Transverse colon (tissue), 4 donors: ENCODE measurements at regions not wholly inside any gene's neighbourhood (a gene's known extent, or its start where the extent isn't known, plus 50 kb on each side); places are given as distances from the start of the nearest gene placed in this dataset.

Source experiments
- DNase-seq: peaks from one replicate; pipeline ENCODE4 v3.0.0-alpha.2; 2019
- H3K27ac ChIP-seq, 4 donors: fragments of 200-600 bp; sonication (generic); 2 replicates each; pipeline ENCODE4 v1.5.1; 2016 to 2018; ENCODE audit warnings: inconsistent platforms in 4 of 4
- H3K27me3 ChIP-seq: fragments of 200-600 bp; sonication (generic); 2 replicates; pipeline ENCODE4 v1.5.1; 2017; ENCODE audit warnings: inconsistent platforms
- H3K36me3 ChIP-seq, 4 donors: fragments of 200-600 bp; sonication (generic); 2 replicates each; pipeline ENCODE4 v1.5.1; 2017 to 2019; ENCODE audit warnings: inconsistent platforms in 4 of 4
- H3K4me1 ChIP-seq, 4 donors: fragments of 200-600 bp; sonication (generic); 2 replicates each; pipeline ENCODE4 v1.5.1; 2017 to 2020; ENCODE audit warnings: inconsistent platforms in 4 of 4
- H3K4me3 ChIP-seq, 4 donors: fragments of 200-600 bp; sonication (generic); 1 replicate in 1 of 4; 2 replicates in 3 of 4; pipeline versions ENCODE4 v1.5.1 to v1.6.1; 2017 to 2019; ENCODE audit warnings: inconsistent platforms in 4 of 4
- H3K9me3 ChIP-seq, 2 donors: fragments of 200-600 bp; sonication (generic); 2 replicates each; pipeline ENCODE4 v1.5.1; 2017 to 2019; ENCODE audit warnings: inconsistent platforms in 2 of 2
- CTCF ChIP-seq, 5 experiments: fragments of 200-600 bp in 3 of 5; fragments of 450-650 bp in 2 of 5; sonication (generic) in 3 of 5; IDR thresholded peaks; 1 replicate in 2 of 5; 2 replicates in 3 of 5; pipeline ENCODE4 v1.5.1; 2016 to 2017; ENCODE audit warnings: antibody characterized with exemption in 5 of 5, inconsistent platforms in 3 of 5, mild to moderate bottlenecking in 2 of 5, moderate library complexity in 1 of 5
- EP300 ChIP-seq: sonication (generic); formaldehyde crosslinking; IDR thresholded peaks from one replicate; pipeline ENCODE4 v1.6.1; 2017; ENCODE audit warnings: antibody characterized with exemption, low read depth
- POLR2A ChIP-seq: fragments of 450-650 bp; IDR thresholded peaks from one replicate; pipeline ENCODE4 v1.6.1; 2016; ENCODE audit warnings: antibody characterized with exemption, mild to moderate bottlenecking, moderate library complexity
- POLR2AphosphoS5 ChIP-seq, 3 donors: sonication (generic); formaldehyde crosslinking; IDR thresholded peaks; one replicate each; pipeline ENCODE4 v1.6.1; 2016; ENCODE audit warnings: antibody characterized with exemption in 3 of 3
- WGBS, 2 donors: methylation state at CpG; one replicate each; pipeline ENCODE4 v1.1.5; 2018; ENCODE audit warnings: low coverage in 1 of 2; 5-methylcytosine and 5-hydroxymethylcytosine counted together
- in situ Hi-C, 4 donors: fragments of 200-750 bp; cut with MboI; loops; one replicate each; pipeline versions ENCODE4 v1.15.0 to v1.15.1; 2017; ENCODE audit warnings: low sequenced_read_pairs in 3 of 4, low pct_ligation_motif_present in 1 of 4, low pct_unique_long_range_greater_than_20kb in 1 of 4
- intact Hi-C: fragments of 100-400 bp; cut with DNase I; formaldehyde crosslinking; loops from one replicate; pipeline ENCODE4 v1.15.1; 2023; ENCODE audit warnings: low total_unique reads

GRCh38 chr2:146147448-146148012 is 1627.6 kb upstream of the ZEB2 start:
- no peaks in the 10 kb centered on the region for H3K36me3 ChIP-seq

GRCh38 chr2:146143971-146144370 is 1624.1 kb upstream of the ZEB2 start:
- H3K27ac ChIP-seq, result no peak overlapping the region
- no peaks in the 10 kb centered on the region for H3K36me3 ChIP-seq
- TF ChIP-seq EP300, result no peak
- no peak for TF ChIP-seq POLR2A
- no peak for TF ChIP-seq POLR2AphosphoS5 (IDR thresholded peaks at IDR 0.05)
- no peak for TF ChIP-seq CTCF (IDR thresholded peaks at IDR 0.05)
- DNase-seq, result no peak
- WGBS, 2 donors, result 78 to 83% methylated on average over 1 of the region's 1 CpG
- no peaks in the 10 kb centered on the region for H3K4me1 ChIP-seq
- no peaks in the 10 kb centered on the region for H3K27me3 ChIP-seq
- intact Hi-C loops (no loop called here), in situ Hi-C loops (no loop called here)
- H3K9me3 ChIP-seq, result no peaks in the 10 kb centered on the region
- H3K4me3 ChIP-seq, result no peak overlapping the region

More at GRCh38 chr2:146147448-146148012, 1627.6 kb upstream of the ZEB2 start:
- no peaks in the 10 kb centered on the region for H3K27me3 ChIP-seq
- H3K9me3 ChIP-seq, result no peaks in the 10 kb centered on the region
- DNase-seq, result no peak
- 80 to 87% methylated on average over 2 of the region's 2 CpGs for WGBS, 2 donors
- in situ Hi-C loops (no loop called here), intact Hi-C loops (no loop called here)
- no peak for TF ChIP-seq POLR2A
- TF ChIP-seq CTCF (IDR thresholded peaks at IDR 0.05), result no peak
- no peak for TF ChIP-seq POLR2AphosphoS5 (IDR thresholded peaks at IDR 0.05)
- no peak for TF ChIP-seq EP300
- H3K4me3 ChIP-seq, result no peak overlapping the region
- H3K4me1 ChIP-seq, result no peaks in the 10 kb centered on the region
- no peak overlapping the region for H3K27ac ChIP-seq

GRCh38 chr2:146138820-146139219 is 1618.9 kb upstream of the ZEB2 start:
- 84 to 85% methylated on average over 3 of the region's 3 CpGs for WGBS, 2 donors
- no peak for DNase-seq
- no peaks in the 10 kb centered on the region for H3K36me3 ChIP-seq
- no peaks in the 10 kb centered on the region for H3K27me3 ChIP-seq
- TF ChIP-seq EP300, result no peak
- no peak for TF ChIP-seq POLR2A
- no peak for TF ChIP-seq POLR2AphosphoS5 (IDR thresholded peaks at IDR 0.05)
- TF ChIP-seq CTCF (IDR thresholded peaks at IDR 0.05), result no peak
- H3K9me3 ChIP-seq, result no peaks in the 10 kb centered on the region
- H3K4me3 ChIP-seq, result no peak overlapping the region
- in situ Hi-C loops, result no loop called here
- H3K27ac ChIP-seq, result no peak overlapping the region
- no peaks in the 10 kb centered on the region for H3K4me1 ChIP-seq
- intact Hi-C loops, result no loop called here

- H3K27me3 ChIP-seq, result no peaks in the 10 kb centered on the region
- intact Hi-C loops, result no loop called here
- H3K4me1 ChIP-seq, result no peaks in the 10 kb centered on the region
- H3K36me3 ChIP-seq, result no peaks in the 10 kb centered on the region
- in situ Hi-C loops, result no loop called here
- H3K27ac ChIP-seq, result no peak overlapping the region
- no peak for DNase-seq
- TF ChIP-seq POLR2AphosphoS5 (IDR thresholded peaks at IDR 0.05) (no peak), CTCF (IDR thresholded peaks at IDR 0.05) (no peak), POLR2A (no peak), EP300 (no peak)
- H3K9me3 ChIP-seq, result no peaks in the 10 kb centered on the region
- WGBS, 2 donors, result 86% methylated on average over 1 of the region's 1 CpG; no CpG with 5 or more reads in 1 of the 2 donors
- no peak overlapping the region for H3K4me3 ChIP-seq
Measured at GRCh38 chr2:146135245-146135644, 1615.3 kb upstream of the ZEB2 start.
